ENCODE measurements at regions not wholly inside any gene's neighbourhood (a gene's known extent, or its start where the extent isn't known, plus 50 kb on each side); places are given as distances from the start of the nearest gene placed in this dataset.
A peak's percentile ranks its signal among the peaks of the same experiment; 100 is the strongest.

GRCh38 chr11:69994810-69995209 is 83.3 kb upstream of the ANO1 start:
- no peak for DNase-seq (ENCODE audit: low spot score)

- no peak for DNase-seq (ENCODE audit: low spot score)
Measured at GRCh38 chr11:69995697-69996096, 82.4 kb upstream of the ANO1 start.

DNA sequence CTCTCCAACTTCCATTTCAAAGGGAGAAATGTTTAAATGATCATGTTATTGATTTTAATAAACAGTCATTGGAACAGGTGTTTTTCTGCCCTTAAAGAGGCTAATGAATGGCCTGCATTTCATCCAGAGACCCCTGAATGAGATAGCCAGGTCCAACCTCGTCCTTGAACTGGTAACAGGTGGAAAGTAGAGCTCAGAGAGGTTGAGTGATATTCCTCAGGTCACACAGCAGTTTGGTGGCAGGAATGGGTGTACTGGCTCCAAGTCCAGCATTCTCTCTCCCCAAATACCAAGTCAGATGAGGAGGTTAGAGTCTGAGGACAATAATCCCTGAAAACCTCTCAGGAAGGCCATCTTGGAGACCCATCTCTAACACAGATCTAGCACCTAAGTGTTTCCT is 81.7 kb upstream of the ANO1 start:
- DNase-seq (ENCODE audit: low spot score): no peak

DNA sequence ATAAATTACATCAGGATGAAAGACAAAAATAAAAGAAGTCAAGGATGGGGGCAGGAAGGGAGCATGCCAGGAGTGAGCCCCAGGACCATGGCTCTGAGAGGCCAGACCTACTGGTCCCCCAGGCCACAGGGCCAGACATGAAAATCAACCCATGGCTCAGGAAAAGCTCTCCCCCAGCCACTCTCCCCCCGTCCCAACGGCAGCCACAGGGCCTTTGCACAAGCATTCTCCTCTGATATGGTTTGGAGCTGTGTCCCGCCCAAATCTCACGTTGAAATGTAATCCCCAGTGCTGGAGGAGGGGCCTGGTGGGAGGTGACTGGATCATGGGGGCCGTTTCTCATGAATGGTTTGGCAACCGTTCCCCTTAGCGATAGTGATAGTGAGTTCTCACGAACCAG is 80.8 kb upstream of the ANO1 start:
- no peak for DNase-seq (ENCODE audit: low spot score)

DNA sequence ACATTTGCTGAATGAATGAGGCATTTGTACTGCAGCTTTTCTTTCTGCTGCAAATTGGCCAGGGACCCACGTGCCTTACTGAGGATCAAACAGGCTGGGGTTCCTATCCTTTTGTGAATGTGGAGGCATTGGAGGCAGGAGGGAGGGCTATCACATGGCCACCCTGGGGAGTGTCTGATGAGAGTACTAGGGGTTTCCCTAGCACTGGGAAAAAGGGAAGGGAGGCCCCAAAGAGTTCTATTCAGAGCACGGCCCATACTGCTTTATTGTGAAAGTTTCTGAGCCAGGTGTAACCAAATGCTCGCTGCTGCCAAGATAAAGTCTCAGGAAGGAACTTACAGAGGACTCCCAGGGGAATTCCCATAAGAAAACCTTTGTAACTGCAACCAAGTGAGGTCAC is 78.4 kb upstream of the ANO1 start:
- DNase-seq (ENCODE audit: low spot score): no peak

DNA sequence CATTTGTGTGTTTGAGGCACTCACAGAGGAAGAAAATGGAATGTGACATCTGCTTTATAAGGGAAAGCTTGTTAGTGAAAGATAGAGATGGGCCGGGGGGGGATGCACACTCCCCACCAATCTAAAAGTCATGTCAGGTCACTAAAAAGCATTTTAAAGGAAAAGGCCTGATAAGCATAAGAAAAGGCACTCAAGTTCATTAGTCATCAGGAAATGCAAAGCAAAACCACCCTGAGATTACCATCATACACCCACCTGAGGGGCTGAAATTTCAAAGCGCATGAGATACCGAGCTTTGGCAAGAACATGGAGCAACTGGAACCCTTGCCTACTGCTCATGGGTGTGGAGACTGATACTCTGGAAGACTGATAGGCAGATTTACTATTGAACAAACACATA is 77.9 kb upstream of the ANO1 start:
- DNase-seq (ENCODE audit: low spot score): no peak

GRCh38 chr11:70001246-70001645 is 76.9 kb upstream of the ANO1 start:
- no peak for DNase-seq (ENCODE audit: low spot score)

DNA sequence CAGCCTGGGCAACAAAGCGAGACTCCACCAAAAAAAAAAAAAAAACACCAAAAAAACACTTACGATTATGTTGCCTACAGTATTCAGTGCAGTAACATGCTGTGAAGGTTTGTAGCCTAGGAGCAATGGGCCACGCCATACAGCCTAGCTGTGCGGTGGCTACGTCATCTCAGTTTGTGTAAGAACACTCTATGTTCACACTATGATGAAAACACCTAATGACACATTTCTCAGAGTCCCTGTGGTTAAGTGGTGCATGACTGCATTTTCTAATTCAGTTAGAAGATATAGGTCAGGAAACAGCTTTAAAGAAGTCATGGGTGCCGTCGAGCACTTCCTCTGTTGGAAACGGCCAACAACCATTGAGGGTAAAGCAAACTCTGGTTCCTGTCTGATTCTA is 75.7 kb upstream of the ANO1 start:
- no peak for DNase-seq (ENCODE audit: low spot score)

GRCh38 chr11:70005107-70005818 is 72.9 kb upstream of the ANO1 start:
- DNase-seq (ENCODE audit: low spot score): no peak

DNA sequence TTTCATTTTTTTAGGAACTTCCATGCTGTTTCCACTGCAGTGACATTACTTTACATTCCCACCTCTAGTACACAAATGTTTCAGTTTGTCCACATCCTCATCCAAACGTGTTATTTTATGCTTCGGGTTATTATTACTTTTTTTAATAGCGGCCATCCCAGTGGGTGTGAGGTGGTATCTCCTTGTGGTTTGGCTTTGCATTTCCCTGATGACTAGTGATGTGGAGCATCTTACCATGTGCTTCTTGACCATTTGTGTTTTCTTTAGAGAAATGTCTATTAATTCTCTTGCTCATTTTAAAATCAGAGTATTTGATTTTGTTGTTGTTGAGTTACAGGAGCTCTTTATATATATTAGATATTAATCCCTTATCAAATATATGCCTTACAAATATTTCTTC is 70.3 kb upstream of the ANO1 start:
- no peak for DNase-seq (ENCODE audit: low spot score)

DNA sequence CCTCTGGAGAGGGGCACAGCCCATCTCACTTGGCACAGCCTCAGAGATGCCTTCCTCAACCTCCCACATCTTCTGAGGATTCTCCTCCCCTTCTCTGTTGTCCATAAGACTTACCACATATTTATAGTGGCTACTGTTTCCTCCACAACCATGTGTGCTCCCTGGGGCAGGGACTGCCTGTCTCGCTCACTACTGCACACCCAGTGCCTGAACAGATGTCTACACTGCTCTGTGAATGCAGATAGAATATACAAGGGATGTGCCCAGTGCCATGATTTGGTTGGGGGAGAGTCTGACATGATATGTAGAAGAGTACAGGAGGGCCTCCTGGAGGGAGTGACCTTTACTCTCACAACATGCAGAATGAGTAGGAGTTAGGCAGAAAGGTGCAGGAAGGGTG is 67.3 kb upstream of the ANO1 start:
- DNase-seq (ENCODE audit: low spot score): no peak

- DNase-seq (ENCODE audit: low spot score): no peak
Measured at GRCh38 chr11:70012134-70012733, 65.9 kb upstream of the ANO1 start.

DNA sequence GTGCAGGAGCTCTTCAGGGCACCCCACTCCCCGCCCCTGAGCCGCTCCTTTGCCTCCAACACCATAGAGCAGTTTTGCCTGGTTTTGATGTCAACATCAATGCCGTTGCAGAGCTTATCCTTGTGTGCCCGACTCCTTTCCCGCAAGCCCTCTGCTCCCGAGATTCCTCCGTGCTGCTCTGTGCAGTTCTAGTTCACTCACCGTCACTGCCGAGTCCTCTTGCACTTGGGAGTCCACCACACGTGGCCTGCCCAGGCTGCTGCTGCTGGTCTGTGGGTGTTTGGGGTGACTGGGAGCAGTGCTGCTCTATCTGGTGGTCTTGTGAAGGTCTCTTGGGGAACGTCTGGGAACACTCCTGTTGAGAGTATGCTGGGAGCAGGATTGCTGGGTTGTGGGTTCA is 63.8 kb upstream of the ANO1 start:
- no peak for DNase-seq (ENCODE audit: low spot score)

GRCh38 chr11:70016666-70017367 is 61.3 kb upstream of the ANO1 start:
- DNase-seq (ENCODE audit: low spot score): no peak

- no peak for DNase-seq (ENCODE audit: low spot score)
Measured at GRCh38 chr11:70018816-70019215, 59.3 kb upstream of the ANO1 start.

GRCh38 chr11:70019576-70020011 is 58.5 kb upstream of the ANO1 start:
- DNase-seq (ENCODE audit: low spot score): no peak

GRCh38 chr11:70020336-70021214 is 57.5 kb upstream of the ANO1 start:
- DNase-seq (ENCODE audit: low spot score): peak; percentile 25

DNA sequence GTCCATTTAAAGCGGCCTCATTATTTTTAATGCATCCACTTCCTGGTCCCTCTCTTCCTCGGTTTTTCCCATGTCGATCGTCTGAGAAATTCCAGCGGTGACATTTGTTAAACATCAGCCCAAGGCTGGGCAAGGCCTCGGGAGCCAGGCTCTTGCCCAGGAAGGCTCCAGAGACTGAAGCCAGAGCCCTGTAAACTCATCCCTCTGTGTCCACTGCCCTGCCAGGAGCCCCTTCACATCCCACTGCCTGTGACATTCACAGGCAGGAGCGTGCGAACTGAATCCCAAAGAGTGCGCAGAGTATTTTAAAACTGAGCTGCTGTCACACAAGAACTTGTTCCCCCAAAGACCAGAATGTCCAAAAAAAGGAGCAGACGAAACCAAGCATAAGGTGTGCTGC is 56.5 kb upstream of the ANO1 start:
- no peak for DNase-seq (ENCODE audit: low spot score)

- DNase-seq (ENCODE audit: low spot score): no peak
Measured at GRCh38 chr11:70024036-70024772, 53.9 kb upstream of the ANO1 start.

DNA sequence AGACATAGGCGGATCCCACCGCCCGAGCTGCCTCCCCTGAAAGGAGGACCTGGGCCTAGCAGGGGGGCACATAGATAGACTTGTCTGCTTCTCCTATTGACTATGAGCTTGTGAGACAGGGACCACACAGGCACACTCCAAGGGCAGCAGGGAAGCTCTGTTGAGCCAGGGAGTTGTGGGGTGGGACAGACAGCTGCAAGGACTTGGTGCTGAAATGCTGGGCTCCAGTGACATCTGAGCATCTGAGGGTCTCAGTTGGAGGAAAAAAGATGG is 53.4 kb upstream of the ANO1 start:
- no peak for DNase-seq (ENCODE audit: low spot score)

DNA sequence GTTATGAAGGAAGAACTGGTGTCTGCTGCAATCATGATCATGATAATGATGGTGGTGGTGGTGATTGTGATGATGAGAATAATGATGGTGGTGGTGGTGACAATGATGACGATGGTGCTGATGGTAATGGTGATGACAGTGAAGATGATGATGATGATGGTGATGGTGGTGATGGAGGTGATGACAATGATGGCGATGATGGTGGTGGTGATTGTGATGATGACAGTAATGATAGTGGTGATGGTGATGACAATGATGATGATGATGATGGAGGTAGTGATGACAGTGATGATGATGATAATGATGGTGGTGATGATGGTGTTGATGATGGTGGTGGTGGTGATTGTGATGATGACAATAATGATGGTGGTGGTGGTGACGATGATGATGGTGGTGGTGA is 52.8 kb upstream of the ANO1 start:
- no peak for DNase-seq (ENCODE audit: low spot score)

DNA sequence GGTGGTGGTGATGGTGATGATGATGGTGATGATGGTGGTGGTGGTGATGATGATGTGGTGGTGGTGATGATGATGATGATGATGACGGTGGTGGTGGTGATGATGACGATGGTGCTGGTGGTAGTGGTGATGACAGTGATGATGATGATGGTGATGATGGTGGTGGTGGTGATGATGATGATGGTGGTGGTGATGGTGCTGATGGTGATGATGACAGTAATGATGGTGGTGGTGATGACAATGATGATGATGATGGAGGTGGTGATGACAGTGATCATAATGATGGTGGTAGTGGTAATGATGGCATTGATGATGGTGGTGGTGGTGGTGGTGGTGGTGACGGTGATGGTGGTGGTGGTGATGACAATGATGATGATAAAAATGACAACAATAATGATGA is 52.1 kb upstream of the ANO1 start:
- DNase-seq (ENCODE audit: low spot score): no peak
